H1 (cell line): ENCODE measurements at regions not wholly inside any gene's neighbourhood (a gene's known extent, or its start where the extent isn't known, plus 50 kb on each side); places are given as distances from the start of the nearest gene placed in this dataset.

ENCODE experiments used
- CTCF ChIA-PET: fragments of 300-600 bp; sonication (Branson Sonifier 250); formaldehyde crosslinking; loops from one replicate; lab custom pipeline; 2021; ENCODE audit not compliant: partially characterized antibody; lab: Charles Lee
- POLR2A ChIA-PET: fragments of 300-600 bp; sonication (Branson Sonifier 250); formaldehyde crosslinking; loops from one replicate; lab custom pipeline; 2021; ENCODE audit warnings: inconsistent platforms; ENCODE audit not compliant: partially characterized antibody; lab: Charles Lee
- DNase-seq, 2 experiments: peaks; one replicate each; pipeline versions ENCODE4 v3.0.0 to v3.0.0-alpha.2; 2010 to 2022; ENCODE audit warnings: low spot score in 2 of 2, low read depth in 1 of 2, mixed read lengths in 1 of 2
- FAIRE-seq: peaks from 2 replicates; lab custom pipeline; 2011; peaks lifted over from hg19 to GRCh38; lab: Jason Lieb, UNC
- H2AFZ ChIP-seq: 2 replicates; pipeline ENCODE4 v1.8.1; 2012; ENCODE audit warnings: low read length, inconsistent platforms
- H2AK5ac ChIP-seq: 2 replicates; pipeline ENCODE4 v1.6.1; 2013; ENCODE audit warnings: low read depth, low read length
- H2BK120ac ChIP-seq: replicated peaks from 2 replicates; pipeline ENCODE3; 2013; ENCODE audit warnings: low read depth, low read length, inconsistent platforms
- H2BK12ac ChIP-seq: 2 replicates; pipeline ENCODE4 v1.6.1; 2013; ENCODE audit warnings: low read depth, low read length
- H2BK15ac ChIP-seq: 2 replicates; pipeline ENCODE4 v1.6.1; 2013; ENCODE audit warnings: low read length
- H2BK20ac ChIP-seq: 2 replicates; pipeline ENCODE4 v1.6.1; 2013; ENCODE audit warnings: low read length
- H2BK5ac ChIP-seq: 2 replicates; pipeline ENCODE4 v1.6.1; 2013; ENCODE audit warnings: low read depth, low read length
- H3K14ac ChIP-seq: 2 replicates; pipeline ENCODE4 v1.6.1; 2013; ENCODE audit warnings: inconsistent platforms; ENCODE audit not compliant: insufficient read length
- H3K18ac ChIP-seq: 2 replicates; pipeline ENCODE4 v1.6.1; 2013; ENCODE audit warnings: low read length; ENCODE audit errors: extremely low read depth
- H3K23ac ChIP-seq: 2 replicates; pipeline ENCODE4 v1.6.1; 2013; ENCODE audit warnings: inconsistent platforms; ENCODE audit not compliant: insufficient read length
- H3K23me2 ChIP-seq: 2 replicates; pipeline ENCODE4 v1.6.1; 2013; ENCODE audit warnings: low read depth, low read length
- H3K27ac ChIP-seq: 2 replicates; pipeline ENCODE4 v1.6.1; 2011; ENCODE audit warnings: low read depth, low read length, inconsistent platforms
- H3K27me3 ChIP-seq, 4 experiments: replicated peaks in 1 of 4; 1 replicate in 1 of 4; 2 replicates in 3 of 4; pipeline versions ENCODE4 v1.6.1 to v1.8.1; 2011 to 2013; ENCODE audit warnings: low read length in 3 of 4, mild to moderate bottlenecking in 3 of 4, inconsistent platforms in 2 of 4, mixed read lengths in 2 of 4, moderate library complexity in 1 of 4; ENCODE audit not compliant: control insufficient read depth in 3 of 4, insufficient read depth in 3 of 4; ENCODE audit errors: extremely low read depth in 1 of 4
- H3K36me3 ChIP-seq, 4 experiments: 2 replicates each; pipeline versions ENCODE4 v1.6.1 to v1.8.1; 2011 to 2013; ENCODE audit warnings: mild to moderate bottlenecking in 4 of 4, low read length in 3 of 4, moderate library complexity in 2 of 4, control low read depth in 1 of 4, inconsistent platforms in 1 of 4; ENCODE audit not compliant: insufficient read depth in 4 of 4, control insufficient read depth in 2 of 4
- H3K4ac ChIP-seq: replicated peaks from 2 replicates; pipeline ENCODE3; 2013; ENCODE audit warnings: low read length, low read depth, mixed read lengths, inconsistent platforms; ENCODE audit not compliant: insufficient read length
- H3K4me1 ChIP-seq, 4 experiments: replicated peaks in 1 of 4; 1 replicate in 1 of 4; 2 replicates in 3 of 4; pipeline versions ENCODE4 v1.6.1 to v1.8.1; 2011 to 2013; ENCODE audit warnings: low read length in 3 of 4, inconsistent platforms in 2 of 4, mixed read lengths in 1 of 4; ENCODE audit not compliant: insufficient read depth in 4 of 4, control insufficient read depth in 3 of 4
- H3K4me2 ChIP-seq, 2 experiments: 2 replicates each; pipeline versions ENCODE4 v1.6.1 to v1.8.1; 2011 to 2013; ENCODE audit warnings: low read depth in 2 of 2, low read length in 2 of 2, control low read depth in 1 of 2, inconsistent platforms in 1 of 2, mild to moderate bottlenecking in 1 of 2; ENCODE audit not compliant: insufficient read depth in 1 of 2
- H3K4me3 ChIP-seq, 4 experiments: fragments of 200-600, 300-600 bp in 1 of 4; sonication (generic), shearing (Covaris generic), sonication (Bioruptor Twin) in 1 of 4; 2 replicates each; pipeline versions ENCODE4 v1.5.1 to v1.8.1; 2011 to 2016; ENCODE audit warnings: low read length in 4 of 4, low read depth in 3 of 4, control low read depth in 2 of 4, inconsistent platforms in 2 of 4, mild to moderate bottlenecking in 2 of 4, mixed read lengths in 1 of 4, moderate library complexity in 1 of 4; ENCODE audit not compliant: insufficient read depth in 2 of 4; ENCODE audit errors: extremely low read depth in 1 of 4
- H3K56ac ChIP-seq: replicated peaks from 2 replicates; pipeline ENCODE3; 2013; ENCODE audit warnings: low read depth, mild to moderate bottlenecking, mixed read lengths, low read length, inconsistent platforms; ENCODE audit not compliant: insufficient read length
- H3K79me1 ChIP-seq: 2 replicates; pipeline ENCODE4 v1.6.1; 2013; ENCODE audit warnings: low read depth, low read length, control low read depth
- H3K79me2 ChIP-seq, 2 experiments: 2 replicates each; pipeline versions ENCODE4 v1.6.1 to v1.8.1; 2012 to 2013; ENCODE audit warnings: low read length in 2 of 2, mild to moderate bottlenecking in 2 of 2, inconsistent platforms in 1 of 2; ENCODE audit not compliant: insufficient read depth in 2 of 2, control insufficient read depth in 1 of 2
- H3K9ac ChIP-seq, 4 experiments: replicated peaks in 1 of 4; 1 replicate in 1 of 4; 2 replicates in 3 of 4; pipeline versions ENCODE4 v1.6.1 to v1.8.1; 2011 to 2013; ENCODE audit warnings: low read depth in 3 of 4, low read length in 3 of 4, control low read depth in 2 of 4, mild to moderate bottlenecking in 2 of 4, moderate library complexity in 2 of 4, inconsistent platforms in 1 of 4; ENCODE audit errors: extremely low read depth in 1 of 4
- H3K9me3 ChIP-seq, 2 experiments: 2 replicates each; pipeline versions ENCODE4 v1.6.1 to v1.8.1; 2012 to 2013; ENCODE audit warnings: mild to moderate bottlenecking in 2 of 2, moderate library complexity in 2 of 2, control low read depth in 1 of 2, inconsistent platforms in 1 of 2, low read depth in 1 of 2, low read length in 1 of 2, mixed read lengths in 1 of 2; ENCODE audit not compliant: insufficient read depth in 2 of 2
- H4K20me1 ChIP-seq, 2 experiments: replicated peaks in 1 of 2; 2 replicates each; pipeline versions ENCODE3 to v1.8.1; 2011 to 2013; ENCODE audit warnings: inconsistent platforms in 2 of 2, low read length in 2 of 2, mild to moderate bottlenecking in 1 of 2; ENCODE audit not compliant: insufficient read depth in 2 of 2, control insufficient read depth in 1 of 2
- H4K5ac ChIP-seq: 2 replicates; pipeline ENCODE4 v1.6.1; 2013; ENCODE audit warnings: low read length, low read depth, mixed read lengths, inconsistent platforms; ENCODE audit not compliant: insufficient read length
- H4K8ac ChIP-seq: 2 replicates; pipeline ENCODE4 v1.8.0; 2013; ENCODE audit warnings: mild to moderate bottlenecking, moderate library complexity, low read length, inconsistent platforms; ENCODE audit not compliant: insufficient read depth; ENCODE audit errors: extremely low read depth
- H4K91ac ChIP-seq: replicated peaks from 2 replicates; pipeline ENCODE3; 2013; ENCODE audit warnings: low read length, mixed read lengths, inconsistent platforms; ENCODE audit not compliant: insufficient read length
- BACH1 ChIP-seq: IDR thresholded peaks from 2 replicates; pipeline ENCODE4 v1.6.1; 2012; ENCODE audit warnings: low read length, improper control_type of control experiment
- CREB1 ChIP-seq: IDR thresholded peaks from 2 replicates; pipeline ENCODE4 v1.6.1; 2012; ENCODE audit warnings: inconsistent platforms
- EGR1 ChIP-seq: IDR thresholded peaks from 2 replicates; pipeline ENCODE4 v1.6.1; 2011; ENCODE audit warnings: low read depth, low read length, borderline replicate concordance
- SAP30 ChIP-seq: fragments of 300-600 bp; sonication (generic); IDR thresholded peaks from 2 replicates; pipeline ENCODE4 v1.7.1; 2012; ENCODE audit warnings: low read length, moderate library complexity, mild to moderate bottlenecking, inconsistent platforms; ENCODE audit not compliant: insufficient read depth, insufficient replicate concordance
- SP1 ChIP-seq: IDR thresholded peaks from 2 replicates; pipeline ENCODE4 v1.6.1; 2011; ENCODE audit warnings: low read depth, low read length
- TAF7 ChIP-seq: optimal IDR thresholded peaks from 2 replicates; pipeline ENCODE3; 2011; ENCODE audit warnings: low read depth, mild to moderate bottlenecking, inconsistent platforms, low read length, moderate library complexity, borderline replicate concordance
- TEAD4 ChIP-seq: IDR thresholded peaks from 2 replicates; pipeline ENCODE4 v1.6.1; 2012; ENCODE audit warnings: low read depth, low read length, inconsistent platforms, mixed read lengths
- WGBS, 2 experiments: shearing (Covaris generic) in 1 of 2; methylation state at CpG; one replicate each; pipeline versions ENCODE4 v1.1.6 to v1.1.7; 2013 to 2015; ENCODE audit warnings: low lambda C conversion rate in 2 of 2, mixed read lengths in 2 of 2, inconsistent platforms in 1 of 2, low coverage in 1 of 2, missing lambda C conversion rate in 1 of 2; ENCODE audit not compliant: insufficient replicate concordance in 2 of 2, insufficient coverage in 1 of 2, insufficient read length in 1 of 2; ENCODE audit errors: extremely low coverage in 1 of 2, missing lambda C conversion rate in 1 of 2; 5-methylcytosine and 5-hydroxymethylcytosine counted together

DNA sequence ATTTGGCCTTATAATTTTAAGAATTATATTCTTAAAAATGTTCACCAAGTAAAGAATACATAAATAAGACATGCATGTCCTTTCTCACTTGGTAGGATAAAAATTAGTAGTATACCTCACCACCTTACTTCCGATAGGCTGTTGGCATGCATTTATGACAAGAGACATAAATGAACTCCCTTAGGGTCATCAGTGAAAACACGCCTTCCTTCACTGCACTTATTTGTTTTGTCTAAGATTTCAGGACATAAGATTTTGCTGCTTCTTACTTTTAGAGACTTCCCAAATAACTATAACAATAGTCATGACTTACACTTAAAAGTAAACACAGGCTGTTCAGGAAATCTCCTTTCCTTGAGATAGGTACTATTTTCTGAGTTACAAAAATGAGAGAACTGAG, 661.3 kb upstream of the CNTNAP5 start:
- Histone ChIP-seq H3K79me1 (no peaks in the 10 kb centered on the region), H4K91ac (no peak overlapping the region), H3K4me2 (no peak overlapping the region), H3K4me3 (no peak overlapping the region), H2BK15ac (no peak overlapping the region), H3K56ac (no peak overlapping the region), H2BK12ac (no peak overlapping the region), H3K4me1 (no peaks in the 10 kb centered on the region), H4K8ac (no peak overlapping the region), H3K27me3 (no peaks in the 10 kb centered on the region), H3K9ac (no peak overlapping the region), H4K20me1 (no peaks in the 10 kb centered on the region), H2BK20ac (no peak overlapping the region), H3K23ac (no peak overlapping the region), H3K9me3 (no peaks in the 10 kb centered on the region), H4K5ac (no peak overlapping the region), H3K36me3 (no peaks in the 10 kb centered on the region), H3K18ac (no peak overlapping the region), H2BK120ac (no peak overlapping the region), H3K4ac (no peak overlapping the region), H2AK5ac (no peak overlapping the region), H3K23me2 (no peaks in the 10 kb centered on the region), H3K14ac (no peak overlapping the region), H2BK5ac (no peak overlapping the region), H3K79me2 (no peaks in the 10 kb centered on the region), H2AFZ (no peak overlapping the region), H3K27ac (no peak overlapping the region)
- CTCF ChIA-PET, result no interaction called here
- 89% methylated on average over 2 of the region's 2 CpGs; no CpG with 5 or more reads in 1 of the 2 experiments for WGBS, 2 experiments
- FAIRE-seq, result no peak
- no peak for DNase-seq
- POLR2A ChIA-PET, result no interaction called here
- TF ChIP-seq BACH1, result no peak
- no peak for TF ChIP-seq SP1
- TF ChIP-seq TAF7, result no peak
- no peak for TF ChIP-seq CREB1
- no peak for TF ChIP-seq EGR1
- no peak for TF ChIP-seq SAP30
- TF ChIP-seq TEAD4, result no peak
